HCT116 (cell line): ENCODE measurements at regions not wholly inside any gene's neighbourhood (a gene's known extent, or its start where the extent isn't known, plus 50 kb on each side); places are given as distances from the start of the nearest gene placed in this dataset.

ENCODE experiments used
- ATAC-seq: fragments of 200-7000 bp; cut with Tn5 transposase; 2 replicates; pipeline ENCODE4 v1.9.1; 2020; ENCODE audit warnings: mild to moderate bottlenecking, moderate library complexity
- BruUV-seq: library from RNA; stranded (reverse); fragments of 400-500 nt; replicated peaks from 2 replicates; lab custom pipeline; 2021; lab: Mats Ljungman, UMichigan
- CTCF ChIA-PET: fragments of 300-600 bp; sonication (Branson Sonifier 250); formaldehyde crosslinking; loops from one replicate; lab custom pipeline; 2021; ENCODE audit warnings: antibody characterized with exemption; lab: Charles Lee
- POLR2A ChIA-PET: fragments of 300-600, 350-600 bp; sonication (Branson Sonifier 250); formaldehyde crosslinking; loops from one replicate; lab custom pipeline; 2021; ENCODE audit warnings: antibody characterized with exemption; lab: Charles Lee
- RAD21 ChIA-PET, 2 experiments: fragments of 300-600 bp; sonication (Branson Sonifier 250); formaldehyde crosslinking; loops; one replicate each; lab custom pipeline; 2023; ENCODE audit warnings: low total read pairs in 2 of 2; ENCODE audit not compliant: uncharacterized antibody in 2 of 2, unreplicated experiment in 2 of 2, low non-redundant PET in 1 of 2; lab: Charles Lee
- DNase-seq: peaks from one replicate; pipeline ENCODE4 v3.0.0-alpha.2; 2010; ENCODE audit warnings: low read depth, low spot score
- H2AFZ ChIP-seq: fragments of 200-600 bp; shearing (Covaris generic), sonication (generic); 2 replicates; pipeline ENCODE4 v1.6.1; 2017; ENCODE audit warnings: low read depth, mixed run types, mixed read lengths, antibody characterized with exemption, low read length; ENCODE audit not compliant: poor library complexity, severe bottlenecking
- H3K27ac ChIP-seq: 2 replicates; pipeline ENCODE4 v1.5.1; 2012; ENCODE audit warnings: low read depth, low read length
- H3K27me3 ChIP-seq: fragments of 200-600 bp; sonication (generic); 2 replicates; pipeline ENCODE4 v1.6.1; 2016; ENCODE audit warnings: mixed run types, low read length, mixed read lengths; ENCODE audit not compliant: insufficient read depth
- H3K36me3 ChIP-seq, 2 experiments: fragments of 200-500 bp in 1 of 2; fragments of 200-600 bp in 1 of 2; sonication (Bioruptor generic) in 1 of 2; sonication (generic) in 1 of 2; 2 replicates each; pipeline versions ENCODE4 v1.5.1 to v1.6.1; 2014 to 2016; ENCODE audit warnings: low read length in 2 of 2, inconsistent platforms in 1 of 2, mixed read lengths in 1 of 2, mixed run types in 1 of 2; ENCODE audit not compliant: insufficient read depth in 2 of 2, control insufficient read depth in 1 of 2
- H3K4me1 ChIP-seq, 2 experiments: fragments of 200-600 bp in 1 of 2; sonication (generic) in 1 of 2; 2 replicates each; pipeline versions ENCODE4 v1.5.1 to v1.6.1; 2012 to 2017; ENCODE audit warnings: low read length in 2 of 2, inconsistent platforms in 1 of 2, mild to moderate bottlenecking in 1 of 2, mixed read lengths in 1 of 2, mixed run types in 1 of 2, moderate library complexity in 1 of 2; ENCODE audit not compliant: insufficient read depth in 2 of 2, control insufficient read depth in 1 of 2
- H3K4me2 ChIP-seq: fragments of 200-600 bp; sonication (generic); 2 replicates; pipeline ENCODE4 v1.6.1; 2017; ENCODE audit warnings: mixed run types, low read length, mixed read lengths
- H3K4me3 ChIP-seq, 2 experiments: fragments of 200-600 bp in 1 of 2; sonication (generic) in 1 of 2; replicated peaks in 1 of 2; 2 replicates each; pipeline ENCODE4 v1.5.1; 2011 to 2016; ENCODE audit warnings: low read length in 2 of 2, control low read depth in 1 of 2, low read depth in 1 of 2, mild to moderate bottlenecking in 1 of 2, mixed read lengths in 1 of 2, mixed run types in 1 of 2
- H3K79me2 ChIP-seq: fragments of 200-600 bp; sonication (generic); 2 replicates; pipeline ENCODE4 v1.6.1; 2017; ENCODE audit warnings: mild to moderate bottlenecking, mixed run types, low read length, moderate library complexity, mixed read lengths; ENCODE audit not compliant: insufficient read depth
- H3K9ac ChIP-seq: fragments of 200-600 bp; sonication (generic); 2 replicates; pipeline ENCODE4 v1.6.1; 2016; ENCODE audit warnings: low read length, mixed read lengths
- H3K9me2 ChIP-seq: fragments of 200-600 bp; sonication (generic), shearing (Covaris generic); 2 replicates; pipeline ENCODE4 v1.6.1; 2017; ENCODE audit warnings: mixed run types, mild to moderate bottlenecking, moderate library complexity; ENCODE audit not compliant: insufficient read depth
- H3K9me3 ChIP-seq, 2 experiments: fragments of 200-500 bp in 1 of 2; fragments of 200-600 bp in 1 of 2; sonication (Bioruptor generic) in 1 of 2; sonication (generic) in 1 of 2; 2 replicates each; pipeline ENCODE4 v1.6.1; 2014 to 2017; ENCODE audit warnings: low read length in 2 of 2, mixed read lengths in 2 of 2, inconsistent platforms in 1 of 2, low read depth in 1 of 2, mild to moderate bottlenecking in 1 of 2, mixed run types in 1 of 2, moderate library complexity in 1 of 2; ENCODE audit not compliant: control insufficient read depth in 1 of 2, insufficient read depth in 1 of 2
- H4K20me1 ChIP-seq: fragments of 200-600 bp; sonication (generic), shearing (Covaris generic); 2 replicates; pipeline ENCODE4 v1.6.1; 2017; ENCODE audit warnings: mixed run types, mild to moderate bottlenecking, moderate library complexity; ENCODE audit not compliant: insufficient read depth
- ATF3 ChIP-seq: IDR thresholded peaks from 2 replicates; pipeline ENCODE4 v1.6.1; 2012
- CBX3 ChIP-seq: IDR thresholded peaks from 2 replicates; pipeline ENCODE4 v1.6.1; 2012; ENCODE audit warnings: low read depth
- CTCF ChIP-seq, 3 experiments: fragments of 200-600 bp in 1 of 3; sonication (generic) in 1 of 3; IDR thresholded peaks in 2 of 3; conservative IDR thresholded peaks in 1 of 3; 2 replicates each; pipeline ENCODE4 v1.5.1; 2012 to 2017; ENCODE audit warnings: low read depth in 2 of 3, low read length in 2 of 3, antibody characterized with exemption in 1 of 3, borderline replicate concordance in 1 of 3, control low read depth in 1 of 3, mild to moderate bottlenecking in 1 of 3, mixed read lengths in 1 of 3, mixed run types in 1 of 3, moderate library complexity in 1 of 3; ENCODE audit not compliant: insufficient read depth in 1 of 3
- EGR1 ChIP-seq: IDR thresholded peaks from 2 replicates; pipeline ENCODE4 v1.6.1; 2012; ENCODE audit warnings: low read depth
- ELF1 ChIP-seq: IDR thresholded peaks from 2 replicates; pipeline ENCODE4 v1.6.1; 2012; ENCODE audit warnings: low read depth, borderline replicate concordance
- EZH2 ChIP-seq: fragments of 200-600 bp; sonication (generic); IDR thresholded peaks from 2 replicates; pipeline ENCODE4 v1.6.1; 2017; ENCODE audit warnings: antibody characterized with exemption, mixed run types
- EZH2phosphoT487 ChIP-seq: fragments of 200-600 bp; IDR thresholded peaks from 2 replicates; pipeline ENCODE4 v1.6.1; 2018; ENCODE audit warnings: antibody characterized with exemption, borderline replicate concordance
- FOSL1 ChIP-seq: IDR thresholded peaks from 2 replicates; pipeline ENCODE4 v1.6.1; 2012; ENCODE audit warnings: low read depth
- JUND ChIP-seq: IDR thresholded peaks from 2 replicates; pipeline ENCODE4 v1.6.1; 2012
- MAX ChIP-seq: IDR thresholded peaks from 2 replicates; pipeline ENCODE4 v1.6.1; 2012
- POLR2A ChIP-seq: IDR thresholded peaks from 2 replicates; pipeline ENCODE4 v1.7.0; 2011; ENCODE audit warnings: borderline replicate concordance; ENCODE audit not compliant: insufficient read depth, insufficient read length; ENCODE audit errors: extremely low read depth
- POLR2AphosphoS5 ChIP-seq: IDR thresholded peaks from 2 replicates; pipeline ENCODE4 v1.6.1; 2011; ENCODE audit warnings: mild to moderate bottlenecking, low read depth, low read length, moderate library complexity
- RAD21 ChIP-seq: IDR thresholded peaks from 2 replicates; pipeline ENCODE4 v1.6.1; 2012; ENCODE audit warnings: low read depth, mild to moderate bottlenecking
- SIN3A ChIP-seq: IDR thresholded peaks from 2 replicates; pipeline ENCODE4 v1.6.1; 2012; ENCODE audit warnings: low read depth
- SP1 ChIP-seq: IDR thresholded peaks from 2 replicates; pipeline ENCODE4 v1.6.1; 2012; ENCODE audit warnings: low read depth
- SRF ChIP-seq: IDR thresholded peaks from 2 replicates; pipeline ENCODE4 v1.6.1; 2012; ENCODE audit warnings: low read depth
- ZBTB33 ChIP-seq: IDR thresholded peaks from 2 replicates; pipeline ENCODE4 v1.6.1; 2011; ENCODE audit warnings: mild to moderate bottlenecking, low read length, moderate library complexity; ENCODE audit not compliant: insufficient replicate concordance; ENCODE audit errors: extremely low read depth
- ZNF274 ChIP-seq: fragments of 200-500 bp; sonication (Bioruptor generic); IDR thresholded peaks from 2 replicates; pipeline ENCODE4 v1.6.1; 2014; ENCODE audit warnings: mild to moderate bottlenecking, low read depth, low read length, inconsistent platforms
- intact Hi-C: fragments of 100-400 bp; cut with micrococcal nuclease; formaldehyde crosslinking; loops from 2 replicates; pipeline ENCODE4 v1.10.0; 2022

GRCh38 chr3:3628676-3629328 lies 170.4 kb upstream of the LRRN1 start:
- H3K4me3 ChIP-seq = no peak overlapping the region
- H3K4me1 ChIP-seq = no peaks in the 10 kb centered on the region
- H3K4me2 ChIP-seq = no peak overlapping the region
- no peaks in the 10 kb centered on the region for H3K79me2 ChIP-seq
- peaks cover 7 to 27% of the 10 kb centered on the region in 2 experiments; a peak in 2 of 4 replicates for H3K9me3 ChIP-seq
- no peak overlapping the region for H2AFZ ChIP-seq
- TF ChIP-seq EGR1 (no peak), CTCF (IDR thresholded peaks at IDR 0.05 in 2 of 3, conservative IDR thresholded peaks at IDR 0.05 in 1 of 3; ENCODE audit: borderline replicate concordance in 1 of 3, insufficient read depth in 1 of 3, low read depth in 2 of 3, low read length in 2 of 3) (no peak), MAX (no peak), RAD21 (no peak), SP1 (no peak), FOSL1 (no peak), EZH2 (no peak), ELF1 (no peak), ZBTB33 (no peak), JUND (no peak), SRF (no peak), POLR2A (no peak), POLR2AphosphoS5 (no peak), CBX3 (no peak), ZNF274 (no peak), SIN3A (no peak), ATF3 (no peak), EZH2phosphoT487 (no peak)
- DNase-seq = no peak
- ATAC-seq = no peak
- intact Hi-C loops = no loop called here
- H3K9ac ChIP-seq = no peak overlapping the region
- no peaks in the 10 kb centered on the region for H3K9me2 ChIP-seq
- H3K36me3 ChIP-seq = no peaks in the 10 kb centered on the region
- H3K27ac ChIP-seq = no peak overlapping the region
- no TSS peak for BruUV-seq
- H4K20me1 ChIP-seq = no peaks in the 10 kb centered on the region
- CTCF ChIA-PET = no interaction called here
- no peaks in the 10 kb centered on the region for H3K27me3 ChIP-seq
- RAD21 ChIA-PET = no interaction called here
- POLR2A ChIA-PET = no interaction called here
